ENCODE measurements at regions not wholly inside any gene's neighbourhood (a gene's known extent, or its start where the extent isn't known, plus 50 kb on each side); places are given as distances from the start of the nearest gene placed in this dataset.
"Not testable (repeated sequence)": the region's sequence is repeated elsewhere in the genome, so short reads cannot be mapped to it uniquely, and the experiment has no call there.

DNA sequence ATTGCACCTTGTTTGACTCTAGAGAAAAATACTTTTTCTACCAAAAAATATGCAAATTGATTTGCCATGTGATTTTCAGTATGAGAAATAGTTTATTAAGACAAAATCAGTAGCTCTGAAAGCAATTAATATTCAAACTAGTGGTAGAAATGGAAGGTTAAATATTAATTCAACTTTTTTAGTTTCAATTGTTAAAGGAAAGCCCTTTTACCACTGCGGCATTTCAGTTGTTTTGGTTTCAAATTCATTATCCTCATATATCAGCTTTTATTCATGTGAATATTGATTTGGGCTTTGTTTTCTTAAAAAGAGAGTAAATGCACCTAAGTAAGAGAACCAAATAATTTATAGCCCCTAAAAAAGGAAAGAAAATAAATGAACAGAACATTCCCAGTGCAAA lies 660.6 kb upstream of the CHD1 start:
- H3K4me1 ChIP-seq = no peaks in the 10 kb centered on the region
- H3K36me3 ChIP-seq = no peaks in the 10 kb centered on the region
- TF ChIP-seq POLR2A (IDR thresholded peaks at IDR 0.05) (no peak), POLR2AphosphoS5 (IDR thresholded peaks at IDR 0.05) (no peak)
- TF ChIP-seq, protein P1, sequence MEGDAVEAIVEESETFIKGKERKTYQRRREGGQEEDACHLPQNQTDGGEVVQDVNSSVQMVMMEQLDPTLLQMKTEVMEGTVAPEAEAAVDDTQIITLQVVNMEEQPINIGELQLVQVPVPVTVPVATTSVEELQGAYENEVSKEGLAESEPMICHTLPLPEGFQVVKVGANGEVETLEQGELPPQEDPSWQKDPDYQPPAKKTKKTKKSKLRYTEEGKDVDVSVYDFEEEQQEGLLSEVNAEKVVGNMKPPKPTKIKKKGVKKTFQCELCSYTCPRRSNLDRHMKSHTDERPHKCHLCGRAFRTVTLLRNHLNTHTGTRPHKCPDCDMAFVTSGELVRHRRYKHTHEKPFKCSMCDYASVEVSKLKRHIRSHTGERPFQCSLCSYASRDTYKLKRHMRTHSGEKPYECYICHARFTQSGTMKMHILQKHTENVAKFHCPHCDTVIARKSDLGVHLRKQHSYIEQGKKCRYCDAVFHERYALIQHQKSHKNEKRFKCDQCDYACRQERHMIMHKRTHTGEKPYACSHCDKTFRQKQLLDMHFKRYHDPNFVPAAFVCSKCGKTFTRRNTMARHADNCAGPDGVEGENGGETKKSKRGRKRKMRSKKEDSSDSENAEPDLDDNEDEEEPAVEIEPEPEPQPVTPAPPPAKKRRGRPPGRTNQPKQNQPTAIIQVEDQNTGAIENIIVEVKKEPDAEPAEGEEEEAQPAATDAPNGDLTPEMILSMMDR (IDR thresholded peaks at IDR 0.05) = no peak
- no peak for DNase-seq (ENCODE audit: low spot score in 2 of 2)
- no peak overlapping the region for H3K27ac ChIP-seq
- H3K9me3 ChIP-seq = no peaks in the 10 kb centered on the region
- H3K4me3 ChIP-seq = no peak overlapping the region
- H3K27me3 ChIP-seq = no peaks in the 10 kb centered on the region
- intact Hi-C loops (cut with DNase I; ENCODE audit: low total_unique reads) = no loop called here

GRCh38 chr5:99587983-99588382 lies 659.2 kb upstream of the CHD1 start:
- Histone ChIP-seq H3K9me3 (no peaks in the 10 kb centered on the region), H3K4me1 (no peaks in the 10 kb centered on the region), H3K27ac (no peak overlapping the region), H3K4me3 (no peak overlapping the region), H3K36me3 (no peaks in the 10 kb centered on the region), H3K27me3 (no peaks in the 10 kb centered on the region)
- intact Hi-C loops (cut with DNase I; ENCODE audit: low total_unique reads) = no loop called here
- no peak for DNase-seq (ENCODE audit: low spot score in 2 of 2)
- TF ChIP-seq, protein P1 (IDR thresholded peaks at IDR 0.05) = no peak
- TF ChIP-seq POLR2AphosphoS5 (IDR thresholded peaks at IDR 0.05) (no peak), POLR2A (IDR thresholded peaks at IDR 0.05) (no peak)

DNA sequence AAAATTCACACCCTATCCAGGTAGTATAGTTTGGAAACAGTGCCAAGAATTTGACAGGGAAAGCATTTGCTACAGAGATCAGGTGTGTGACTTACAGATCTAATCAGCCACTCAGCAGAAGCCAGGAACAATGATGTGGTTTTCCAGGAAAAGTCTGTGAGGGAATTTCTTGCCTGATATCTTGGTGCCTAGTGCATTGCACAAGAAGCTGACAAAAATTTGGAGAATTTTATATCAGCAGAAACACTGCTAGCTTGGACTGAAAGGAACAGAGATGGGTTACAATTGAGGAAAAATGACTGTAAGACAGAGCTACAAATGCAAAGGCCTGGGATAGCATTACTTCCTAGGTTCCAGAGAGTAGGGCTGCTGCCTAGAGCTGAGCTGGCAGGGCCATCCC lies 658.1 kb upstream of the CHD1 start:
- no peaks in the 10 kb centered on the region for H3K9me3 ChIP-seq
- TF ChIP-seq POLR2A (IDR thresholded peaks at IDR 0.05) (no peak), POLR2AphosphoS5 (IDR thresholded peaks at IDR 0.05) (no peak)
- TF ChIP-seq, protein P1 (IDR thresholded peaks at IDR 0.05) = no peak
- no peak overlapping the region for H3K4me3 ChIP-seq
- intact Hi-C loops (cut with DNase I; ENCODE audit: low total_unique reads) = no loop called here
- DNase-seq (ENCODE audit: low spot score in 2 of 2) = no peak
- no peak overlapping the region for H3K27ac ChIP-seq
- H3K4me1 ChIP-seq = no peaks in the 10 kb centered on the region
- H3K36me3 ChIP-seq = no peaks in the 10 kb centered on the region
- H3K27me3 ChIP-seq = no peaks in the 10 kb centered on the region

- intact Hi-C loops (cut with DNase I; ENCODE audit: low total_unique reads); H3K36me3 ChIP-seq; H3K27ac ChIP-seq; H3K4me3 ChIP-seq; H3K27me3 ChIP-seq; H3K4me1 ChIP-seq; H3K9me3 ChIP-seq; DNase-seq (ENCODE audit: low spot score in 2 of 2): not testable (repeated sequence)
These were observed 652.4 kb upstream of the CHD1 start for GRCh38 chr5:99581204-99581603.

GRCh38 chr5:99562937-99563627 lies 634.3 kb upstream of the CHD1 start:
- H3K27me3 ChIP-seq; H3K36me3 ChIP-seq; DNase-seq (ENCODE audit: low spot score in 2 of 2): not testable (repeated sequence)

GRCh38 chr5:99553211-99553810 lies 624.5 kb upstream of the CHD1 start:
- TF ChIP-seq POLR2A (IDR thresholded peaks at IDR 0.05) (no peak), POLR2AphosphoS5 (IDR thresholded peaks at IDR 0.05) (no peak)
- TF ChIP-seq, protein P1 (IDR thresholded peaks at IDR 0.05) = no peak
- no peaks in the 10 kb centered on the region for H3K27me3 ChIP-seq
- H3K4me1 ChIP-seq = no peaks in the 10 kb centered on the region
- intact Hi-C loops (cut with DNase I; ENCODE audit: low total_unique reads) = no loop called here
- DNase-seq (ENCODE audit: low spot score in 2 of 2) = no peak
- H3K27ac ChIP-seq = no peak overlapping the region
- no peaks in the 10 kb centered on the region for H3K9me3 ChIP-seq
- H3K4me3 ChIP-seq = no peak overlapping the region
- no peaks in the 10 kb centered on the region for H3K36me3 ChIP-seq

More at GRCh38 chr5:99562937-99563627, 634.3 kb upstream of the CHD1 start:
- H3K4me1 ChIP-seq; H3K27ac ChIP-seq; H3K9me3 ChIP-seq; H3K4me3 ChIP-seq; intact Hi-C loops (cut with DNase I; ENCODE audit: low total_unique reads): not testable (repeated sequence)
